ENCODE measurements at regions not wholly inside any gene's neighbourhood (a gene's known extent, or its start where the extent isn't known, plus 50 kb on each side); places are given as distances from the start of the nearest gene placed in this dataset.
"Not testable (repeated sequence)": the region's sequence is repeated elsewhere in the genome, so short reads cannot be mapped to it uniquely, and the experiment has no call there.

DNA sequence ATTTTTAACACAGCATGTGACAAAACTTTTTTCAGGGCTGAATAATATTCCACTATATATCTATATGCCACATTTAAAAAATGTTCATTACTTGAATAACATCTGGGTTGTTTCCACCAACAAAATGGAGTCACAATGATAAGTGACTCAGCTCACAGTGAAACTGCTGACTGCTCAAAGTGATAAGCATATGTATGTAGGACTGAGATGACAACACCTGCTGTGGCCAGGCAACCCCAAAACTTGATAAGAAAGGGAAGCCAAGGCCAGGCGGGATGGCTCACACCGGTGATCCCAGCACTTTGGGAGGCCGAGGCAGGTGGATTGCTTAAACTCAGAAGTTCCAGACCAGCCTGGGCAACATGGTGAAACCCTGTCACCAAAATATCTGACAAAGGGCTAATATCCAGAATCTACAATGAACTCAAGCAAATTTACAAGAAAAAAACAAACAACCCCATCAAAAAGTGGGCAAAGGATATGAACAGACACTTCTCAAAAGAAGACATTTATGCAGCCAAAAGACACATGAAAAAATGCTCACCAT lies 99.2 kb upstream of the TERB2 start:
- TF ChIP-seq, protein P1, sequence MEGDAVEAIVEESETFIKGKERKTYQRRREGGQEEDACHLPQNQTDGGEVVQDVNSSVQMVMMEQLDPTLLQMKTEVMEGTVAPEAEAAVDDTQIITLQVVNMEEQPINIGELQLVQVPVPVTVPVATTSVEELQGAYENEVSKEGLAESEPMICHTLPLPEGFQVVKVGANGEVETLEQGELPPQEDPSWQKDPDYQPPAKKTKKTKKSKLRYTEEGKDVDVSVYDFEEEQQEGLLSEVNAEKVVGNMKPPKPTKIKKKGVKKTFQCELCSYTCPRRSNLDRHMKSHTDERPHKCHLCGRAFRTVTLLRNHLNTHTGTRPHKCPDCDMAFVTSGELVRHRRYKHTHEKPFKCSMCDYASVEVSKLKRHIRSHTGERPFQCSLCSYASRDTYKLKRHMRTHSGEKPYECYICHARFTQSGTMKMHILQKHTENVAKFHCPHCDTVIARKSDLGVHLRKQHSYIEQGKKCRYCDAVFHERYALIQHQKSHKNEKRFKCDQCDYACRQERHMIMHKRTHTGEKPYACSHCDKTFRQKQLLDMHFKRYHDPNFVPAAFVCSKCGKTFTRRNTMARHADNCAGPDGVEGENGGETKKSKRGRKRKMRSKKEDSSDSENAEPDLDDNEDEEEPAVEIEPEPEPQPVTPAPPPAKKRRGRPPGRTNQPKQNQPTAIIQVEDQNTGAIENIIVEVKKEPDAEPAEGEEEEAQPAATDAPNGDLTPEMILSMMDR (IDR thresholded peaks at IDR 0.05; ENCODE audit: low read depth, low read length), result not testable (repeated sequence)
- TF ChIP-seq EZH2phosphoT487 (IDR thresholded peaks at IDR 0.05; ENCODE audit: low read depth), result not testable (repeated sequence)
